Smooth muscle cell (in vitro differentiated cells): ENCODE measurements at regions not wholly inside any gene's neighbourhood (a gene's known extent, or its start where the extent isn't known, plus 50 kb on each side); places are given as distances from the start of the nearest gene placed in this dataset.

ENCODE experiments used
- DNase-seq: peaks from one replicate; lab custom pipeline; 2025; ENCODE audit not compliant: unreplicated experiment; lab: John Stamatoyannopoulos, UW
- H2AFZ ChIP-seq: fragments of 200-600 bp; sonication (generic); 2 replicates; pipeline ENCODE4 v1.6.0; 2016; ENCODE audit warnings: antibody characterized with exemption, low read depth, mild to moderate bottlenecking
- H3F3A ChIP-seq: fragments of 200-600 bp; sonication (generic); 2 replicates; pipeline ENCODE4 v1.6.0; 2017; ENCODE audit warnings: antibody characterized with exemption, low read depth
- H3K27ac ChIP-seq: fragments of 200-600 bp; sonication (generic); 2 replicates; pipeline ENCODE4 v1.5.1; 2016; ENCODE audit warnings: low read depth, mild to moderate bottlenecking
- H3K27me3 ChIP-seq: fragments of 200-600 bp; sonication (generic); 2 replicates; pipeline ENCODE4 v1.6.1; 2016; ENCODE audit warnings: low read depth, mild to moderate bottlenecking
- H3K36me3 ChIP-seq: fragments of 200-600 bp; sonication (generic); 2 replicates; pipeline ENCODE4 v1.5.1; 2016; ENCODE audit warnings: low read depth
- H3K4me1 ChIP-seq: fragments of 200-600 bp; sonication (generic); 2 replicates; pipeline ENCODE4 v1.5.1; 2016; ENCODE audit warnings: low read depth
- H3K4me2 ChIP-seq: fragments of 200-600 bp; sonication (generic); 2 replicates; pipeline ENCODE4 v1.6.0; 2016; ENCODE audit warnings: mild to moderate bottlenecking
- H3K4me3 ChIP-seq: fragments of 200-600 bp; sonication (generic); 2 replicates; pipeline ENCODE4 v1.5.1; 2016; ENCODE audit warnings: mild to moderate bottlenecking
- H3K79me2 ChIP-seq: fragments of 200-600 bp; sonication (generic); 2 replicates; pipeline ENCODE4 v1.6.0; 2016; ENCODE audit warnings: low read depth, mild to moderate bottlenecking
- H3K9ac ChIP-seq: fragments of 200-600 bp; sonication (generic); 2 replicates; pipeline ENCODE4 v1.6.0; 2016; ENCODE audit warnings: low read depth
- H3K9me3 ChIP-seq: fragments of 200-600 bp; sonication (generic); replicated peaks from 2 replicates; pipeline ENCODE4 v1.5.1; 2016; ENCODE audit warnings: low read depth
- H4K20me1 ChIP-seq: fragments of 200-600 bp; sonication (generic); 2 replicates; pipeline ENCODE4 v1.6.0; 2016; ENCODE audit warnings: low read depth
- CTCF ChIP-seq: fragments of 200-600 bp; sonication (generic); IDR thresholded peaks from 2 replicates; pipeline ENCODE4 v1.5.1; 2017; ENCODE audit warnings: borderline replicate concordance, mild to moderate bottlenecking, antibody characterized with exemption; ENCODE audit not compliant: insufficient read depth, poor library complexity, severe bottlenecking
- WGBS: methylation state at CpG from one replicate; pipeline ENCODE4 v1.1.7; 2016; ENCODE audit warnings: low lambda C conversion rate; 5-methylcytosine and 5-hydroxymethylcytosine counted together

- TF ChIP-seq CTCF: no peak
- H2AFZ ChIP-seq: no peak overlapping the region
- no peak overlapping the region for H3K4me2 ChIP-seq
Measured at GRCh38 chr5:173719731-173720082, 103.3 kb upstream of the BOD1 start.

GRCh38 chr5:173720286-173720952 lies 104.0 kb upstream of the BOD1 start:
- no peak for DNase-seq
- 62% methylated on average over 5 of the region's 8 CpGs for WGBS
- Histone ChIP-seq H3K4me2 (no peak overlapping the region), H3F3A (no peaks in the 10 kb centered on the region), H3K9ac (no peak overlapping the region), H3K36me3 (no peaks in the 10 kb centered on the region), H4K20me1 (no peaks in the 10 kb centered on the region), H3K4me3 (no peak overlapping the region), H2AFZ (no peak overlapping the region), H3K9me3 (no peaks in the 10 kb centered on the region), H3K79me2 (no peaks in the 10 kb centered on the region), H3K4me1 (no peaks in the 10 kb centered on the region), H3K27me3 (no peaks in the 10 kb centered on the region), H3K27ac (no peak overlapping the region)
- no peak for TF ChIP-seq CTCF

More at GRCh38 chr5:173719731-173720082, 103.3 kb upstream of the BOD1 start:
- Histone ChIP-seq H3K4me3 (no peak overlapping the region), H3K36me3 (no peaks in the 10 kb centered on the region), H3K27ac (no peak overlapping the region), H3F3A (no peaks in the 10 kb centered on the region), H3K79me2 (no peaks in the 10 kb centered on the region), H3K9ac (no peak overlapping the region), H3K9me3 (no peaks in the 10 kb centered on the region), H3K27me3 (no peaks in the 10 kb centered on the region), H4K20me1 (no peaks in the 10 kb centered on the region), H3K4me1 (no peaks in the 10 kb centered on the region)
- no peak for DNase-seq
- 86% methylated on average over 8 of the region's 10 CpGs for WGBS

GRCh38 chr5:173720953-173721600 lies 104.6 kb upstream of the BOD1 start:
- 79% methylated on average over 7 of the region's 7 CpGs for WGBS
- Histone ChIP-seq H3K27ac (no peak overlapping the region), H3K4me1 (no peaks in the 10 kb centered on the region), H3K9me3 (no peaks in the 10 kb centered on the region), H3K36me3 (no peaks in the 10 kb centered on the region), H3K79me2 (no peaks in the 10 kb centered on the region), H3F3A (no peaks in the 10 kb centered on the region), H4K20me1 (no peaks in the 10 kb centered on the region), H3K4me3 (no peak overlapping the region), H3K9ac (no peak overlapping the region), H3K27me3 (no peaks in the 10 kb centered on the region), H2AFZ (no peak overlapping the region), H3K4me2 (no peak overlapping the region)
- no peak for TF ChIP-seq CTCF
- no peak for DNase-seq

- no peaks in the 10 kb centered on the region for H4K20me1 ChIP-seq
- DNase-seq: no peak
- H3K4me1 ChIP-seq: no peaks in the 10 kb centered on the region
- no peak overlapping the region for H3K4me2 ChIP-seq
- no peak overlapping the region for H2AFZ ChIP-seq
- no peak for TF ChIP-seq CTCF
- H3K79me2 ChIP-seq: no peaks in the 10 kb centered on the region
- H3K4me3 ChIP-seq: no peak overlapping the region
- no peak overlapping the region for H3K9ac ChIP-seq
- no peaks in the 10 kb centered on the region for H3K36me3 ChIP-seq
- H3F3A ChIP-seq: no peaks in the 10 kb centered on the region
- no peaks in the 10 kb centered on the region for H3K9me3 ChIP-seq
- no peak overlapping the region for H3K27ac ChIP-seq
- WGBS: 88% methylated on average over 10 of the region's 10 CpGs
- H3K27me3 ChIP-seq: no peaks in the 10 kb centered on the region
Measured at GRCh38 chr5:173721601-173722232, 105.3 kb upstream of the BOD1 start.
